H1 (cell line): ENCODE measurements at regions not wholly inside any gene's neighbourhood (a gene's known extent, or its start where the extent isn't known, plus 50 kb on each side); places are given as distances from the start of the nearest gene placed in this dataset.

ENCODE experiments used
- CTCF ChIA-PET: fragments of 300-600 bp; sonication (Branson Sonifier 250); formaldehyde crosslinking; loops from one replicate; lab custom pipeline; 2021; ENCODE audit not compliant: partially characterized antibody; lab: Charles Lee
- POLR2A ChIA-PET: fragments of 300-600 bp; sonication (Branson Sonifier 250); formaldehyde crosslinking; loops from one replicate; lab custom pipeline; 2021; ENCODE audit warnings: inconsistent platforms; ENCODE audit not compliant: partially characterized antibody; lab: Charles Lee
- DNase-seq, 2 experiments: peaks; one replicate each; pipeline versions ENCODE4 v3.0.0 to v3.0.0-alpha.2; 2010 to 2022; ENCODE audit warnings: low spot score in 2 of 2, low read depth in 1 of 2, mixed read lengths in 1 of 2
- FAIRE-seq: peaks from 2 replicates; lab custom pipeline; 2011; peaks lifted over from hg19 to GRCh38; lab: Jason Lieb, UNC
- H2AFZ ChIP-seq: 2 replicates; pipeline ENCODE4 v1.8.1; 2012; ENCODE audit warnings: low read length, inconsistent platforms
- H2AK5ac ChIP-seq: 2 replicates; pipeline ENCODE4 v1.6.1; 2013; ENCODE audit warnings: low read depth, low read length
- H2BK120ac ChIP-seq: replicated peaks from 2 replicates; pipeline ENCODE3; 2013; ENCODE audit warnings: low read depth, low read length, inconsistent platforms
- H2BK12ac ChIP-seq: 2 replicates; pipeline ENCODE4 v1.6.1; 2013; ENCODE audit warnings: low read depth, low read length
- H2BK15ac ChIP-seq: 2 replicates; pipeline ENCODE4 v1.6.1; 2013; ENCODE audit warnings: low read length
- H2BK20ac ChIP-seq: 2 replicates; pipeline ENCODE4 v1.6.1; 2013; ENCODE audit warnings: low read length
- H2BK5ac ChIP-seq: 2 replicates; pipeline ENCODE4 v1.6.1; 2013; ENCODE audit warnings: low read depth, low read length
- H3K14ac ChIP-seq: 2 replicates; pipeline ENCODE4 v1.6.1; 2013; ENCODE audit warnings: inconsistent platforms; ENCODE audit not compliant: insufficient read length
- H3K18ac ChIP-seq: 2 replicates; pipeline ENCODE4 v1.6.1; 2013; ENCODE audit warnings: low read length; ENCODE audit errors: extremely low read depth
- H3K23ac ChIP-seq: 2 replicates; pipeline ENCODE4 v1.6.1; 2013; ENCODE audit warnings: inconsistent platforms; ENCODE audit not compliant: insufficient read length
- H3K23me2 ChIP-seq: 2 replicates; pipeline ENCODE4 v1.6.1; 2013; ENCODE audit warnings: low read depth, low read length
- H3K27ac ChIP-seq: 2 replicates; pipeline ENCODE4 v1.6.1; 2011; ENCODE audit warnings: low read depth, low read length, inconsistent platforms
- H3K27me3 ChIP-seq, 4 experiments: replicated peaks in 1 of 4; 1 replicate in 1 of 4; 2 replicates in 3 of 4; pipeline versions ENCODE4 v1.6.1 to v1.8.1; 2011 to 2013; ENCODE audit warnings: low read length in 3 of 4, mild to moderate bottlenecking in 3 of 4, inconsistent platforms in 2 of 4, mixed read lengths in 2 of 4, moderate library complexity in 1 of 4; ENCODE audit not compliant: control insufficient read depth in 3 of 4, insufficient read depth in 3 of 4; ENCODE audit errors: extremely low read depth in 1 of 4
- H3K36me3 ChIP-seq, 4 experiments: 2 replicates each; pipeline versions ENCODE4 v1.6.1 to v1.8.1; 2011 to 2013; ENCODE audit warnings: mild to moderate bottlenecking in 4 of 4, low read length in 3 of 4, moderate library complexity in 2 of 4, control low read depth in 1 of 4, inconsistent platforms in 1 of 4; ENCODE audit not compliant: insufficient read depth in 4 of 4, control insufficient read depth in 2 of 4
- H3K4ac ChIP-seq: replicated peaks from 2 replicates; pipeline ENCODE3; 2013; ENCODE audit warnings: low read length, low read depth, mixed read lengths, inconsistent platforms; ENCODE audit not compliant: insufficient read length
- H3K4me1 ChIP-seq, 4 experiments: replicated peaks in 1 of 4; 1 replicate in 1 of 4; 2 replicates in 3 of 4; pipeline versions ENCODE4 v1.6.1 to v1.8.1; 2011 to 2013; ENCODE audit warnings: low read length in 3 of 4, inconsistent platforms in 2 of 4, mixed read lengths in 1 of 4; ENCODE audit not compliant: insufficient read depth in 4 of 4, control insufficient read depth in 3 of 4
- H3K4me2 ChIP-seq, 2 experiments: 2 replicates each; pipeline versions ENCODE4 v1.6.1 to v1.8.1; 2011 to 2013; ENCODE audit warnings: low read depth in 2 of 2, low read length in 2 of 2, control low read depth in 1 of 2, inconsistent platforms in 1 of 2, mild to moderate bottlenecking in 1 of 2; ENCODE audit not compliant: insufficient read depth in 1 of 2
- H3K4me3 ChIP-seq, 4 experiments: fragments of 200-600, 300-600 bp in 1 of 4; sonication (generic), shearing (Covaris generic), sonication (Bioruptor Twin) in 1 of 4; 2 replicates each; pipeline versions ENCODE4 v1.5.1 to v1.8.1; 2011 to 2016; ENCODE audit warnings: low read length in 4 of 4, low read depth in 3 of 4, control low read depth in 2 of 4, inconsistent platforms in 2 of 4, mild to moderate bottlenecking in 2 of 4, mixed read lengths in 1 of 4, moderate library complexity in 1 of 4; ENCODE audit not compliant: insufficient read depth in 2 of 4; ENCODE audit errors: extremely low read depth in 1 of 4
- H3K56ac ChIP-seq: replicated peaks from 2 replicates; pipeline ENCODE3; 2013; ENCODE audit warnings: low read depth, mild to moderate bottlenecking, mixed read lengths, low read length, inconsistent platforms; ENCODE audit not compliant: insufficient read length
- H3K79me1 ChIP-seq: 2 replicates; pipeline ENCODE4 v1.6.1; 2013; ENCODE audit warnings: low read depth, low read length, control low read depth
- H3K79me2 ChIP-seq, 2 experiments: 2 replicates each; pipeline versions ENCODE4 v1.6.1 to v1.8.1; 2012 to 2013; ENCODE audit warnings: low read length in 2 of 2, mild to moderate bottlenecking in 2 of 2, inconsistent platforms in 1 of 2; ENCODE audit not compliant: insufficient read depth in 2 of 2, control insufficient read depth in 1 of 2
- H3K9ac ChIP-seq, 4 experiments: replicated peaks in 1 of 4; 1 replicate in 1 of 4; 2 replicates in 3 of 4; pipeline versions ENCODE4 v1.6.1 to v1.8.1; 2011 to 2013; ENCODE audit warnings: low read depth in 3 of 4, low read length in 3 of 4, control low read depth in 2 of 4, mild to moderate bottlenecking in 2 of 4, moderate library complexity in 2 of 4, inconsistent platforms in 1 of 4; ENCODE audit errors: extremely low read depth in 1 of 4
- H3K9me3 ChIP-seq, 2 experiments: 2 replicates each; pipeline versions ENCODE4 v1.6.1 to v1.8.1; 2012 to 2013; ENCODE audit warnings: mild to moderate bottlenecking in 2 of 2, moderate library complexity in 2 of 2, control low read depth in 1 of 2, inconsistent platforms in 1 of 2, low read depth in 1 of 2, low read length in 1 of 2, mixed read lengths in 1 of 2; ENCODE audit not compliant: insufficient read depth in 2 of 2
- H4K20me1 ChIP-seq, 2 experiments: replicated peaks in 1 of 2; 2 replicates each; pipeline versions ENCODE3 to v1.8.1; 2011 to 2013; ENCODE audit warnings: inconsistent platforms in 2 of 2, low read length in 2 of 2, mild to moderate bottlenecking in 1 of 2; ENCODE audit not compliant: insufficient read depth in 2 of 2, control insufficient read depth in 1 of 2
- H4K5ac ChIP-seq: 2 replicates; pipeline ENCODE4 v1.6.1; 2013; ENCODE audit warnings: low read length, low read depth, mixed read lengths, inconsistent platforms; ENCODE audit not compliant: insufficient read length
- H4K8ac ChIP-seq: 2 replicates; pipeline ENCODE4 v1.8.0; 2013; ENCODE audit warnings: mild to moderate bottlenecking, moderate library complexity, low read length, inconsistent platforms; ENCODE audit not compliant: insufficient read depth; ENCODE audit errors: extremely low read depth
- H4K91ac ChIP-seq: replicated peaks from 2 replicates; pipeline ENCODE3; 2013; ENCODE audit warnings: low read length, mixed read lengths, inconsistent platforms; ENCODE audit not compliant: insufficient read length
- CHD2 ChIP-seq: IDR thresholded peaks from 2 replicates; pipeline ENCODE4 v1.6.1; 2012; ENCODE audit warnings: low read length, improper control_type of control experiment
- EGR1 ChIP-seq: IDR thresholded peaks from 2 replicates; pipeline ENCODE4 v1.6.1; 2011; ENCODE audit warnings: low read depth, low read length, borderline replicate concordance
- GTF2F1 ChIP-seq: IDR thresholded peaks from 2 replicates; pipeline ENCODE4 v1.6.1; 2012; ENCODE audit warnings: low read depth, low read length, improper control_type of control experiment, borderline replicate concordance
- PHF8 ChIP-seq: fragments of 200-600 bp; sonication (generic); conservative IDR thresholded peaks from 2 replicates; pipeline ENCODE4 v1.7.1; 2012; ENCODE audit warnings: low read depth, mild to moderate bottlenecking, inconsistent platforms, low read length, moderate library complexity
- RFX5 ChIP-seq: IDR thresholded peaks from 2 replicates; pipeline ENCODE4 v1.6.1; 2011; ENCODE audit warnings: low read depth, low read length, improper control_type of control experiment, borderline replicate concordance
- RNF2 ChIP-seq: fragments of 200-900, 300-1000 bp; sonication (generic); IDR thresholded peaks from 2 replicates; pipeline ENCODE4 v1.7.1; 2016; ENCODE audit warnings: borderline replicate concordance, low read depth, mild to moderate bottlenecking, antibody characterized with exemption, low read length; ENCODE audit not compliant: poor library complexity, severe bottlenecking; ENCODE audit errors: missing control alignments
- SIX5 ChIP-seq: IDR thresholded peaks from 2 replicates; pipeline ENCODE4 v1.6.1; 2011; ENCODE audit warnings: mild to moderate bottlenecking, low read depth, low read length
- SRF ChIP-seq: IDR thresholded peaks from 2 replicates; pipeline ENCODE4 v1.6.1; 2011; ENCODE audit warnings: mild to moderate bottlenecking, low read depth, low read length, moderate library complexity
- SUZ12 ChIP-seq: fragments of 200-600 bp; sonication (generic); IDR thresholded peaks from 2 replicates; pipeline ENCODE4 v1.6.1; 2012; ENCODE audit warnings: mild to moderate bottlenecking, inconsistent platforms, low read length, moderate library complexity, mixed read lengths
- TAF7 ChIP-seq: optimal IDR thresholded peaks from 2 replicates; pipeline ENCODE3; 2011; ENCODE audit warnings: low read depth, mild to moderate bottlenecking, inconsistent platforms, low read length, moderate library complexity, borderline replicate concordance
- TBP ChIP-seq: IDR thresholded peaks from 2 replicates; pipeline ENCODE4 v1.6.1; 2011; ENCODE audit warnings: low read depth, low read length, improper control_type of control experiment
- TEAD4 ChIP-seq: IDR thresholded peaks from 2 replicates; pipeline ENCODE4 v1.6.1; 2012; ENCODE audit warnings: low read depth, low read length, inconsistent platforms, mixed read lengths
- WGBS, 2 experiments: shearing (Covaris generic) in 1 of 2; methylation state at CpG; one replicate each; pipeline versions ENCODE4 v1.1.6 to v1.1.7; 2013 to 2015; ENCODE audit warnings: low lambda C conversion rate in 2 of 2, mixed read lengths in 2 of 2, inconsistent platforms in 1 of 2, low coverage in 1 of 2, missing lambda C conversion rate in 1 of 2; ENCODE audit not compliant: insufficient replicate concordance in 2 of 2, insufficient coverage in 1 of 2, insufficient read length in 1 of 2; ENCODE audit errors: extremely low coverage in 1 of 2, missing lambda C conversion rate in 1 of 2; 5-methylcytosine and 5-hydroxymethylcytosine counted together
- TF ChIP-seq, protein P1 (sequence below): IDR thresholded peaks from 2 replicates; pipeline ENCODE4 v1.6.1; 2012; ENCODE audit warnings: low read length, inconsistent platforms

DNA sequence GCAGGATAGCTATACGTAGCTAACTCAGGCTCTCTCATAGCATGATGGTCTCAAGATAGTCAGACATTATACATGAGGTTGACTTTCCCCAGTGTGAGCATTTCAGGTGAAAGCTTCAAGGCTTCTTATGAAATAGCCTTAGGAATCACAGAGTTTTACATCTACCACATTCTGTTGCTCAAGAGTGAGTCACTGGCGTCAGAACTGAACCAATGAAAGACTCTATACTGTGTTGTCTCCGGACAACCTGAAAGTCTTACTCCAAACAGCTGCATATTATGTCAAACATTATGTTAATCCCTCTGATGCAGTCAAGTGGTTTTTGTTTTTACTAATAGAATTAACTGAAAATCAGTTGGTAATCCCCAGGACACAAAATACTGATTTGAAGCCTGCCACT lies 79.8 kb upstream of the TRDN start:
- no peak overlapping the region for H4K5ac ChIP-seq
- H3K56ac ChIP-seq: no peak overlapping the region
- H3K27ac ChIP-seq: no peak overlapping the region
- H3K9me3 ChIP-seq: no peaks in the 10 kb centered on the region
- 0 out of 2 replicates have a peak overlapping the region, but pooled peaks have one; percentile 63 for H2AFZ ChIP-seq
- no peak overlapping the region for H3K18ac ChIP-seq
- 88% methylated on average over 3 of the region's 3 CpGs; no CpG with 5 or more reads in 1 of the 2 experiments for WGBS, 2 experiments
- H3K79me2 ChIP-seq: no peaks in the 10 kb centered on the region
- H3K4me3 ChIP-seq: no peak overlapping the region
- no peaks in the 10 kb centered on the region for H3K36me3 ChIP-seq
- H3K23ac ChIP-seq: no peak overlapping the region
- no peak overlapping the region for H3K9ac ChIP-seq
- H3K4me2 ChIP-seq: no peak overlapping the region
- H3K4me1 ChIP-seq: no peaks in the 10 kb centered on the region
- POLR2A ChIA-PET: interaction anchor here (1.0 to 1.5 kb wide), 2 partner anchors 139 to 146 kb away, joined by 3 to 4 read pairs; no protein-coding TSS in a partner anchor
- FAIRE-seq: no peak
- DNase-seq: no peak
- no peak overlapping the region for H2BK5ac ChIP-seq
- H4K8ac ChIP-seq: no peak overlapping the region
- H4K20me1 ChIP-seq: no peaks in the 10 kb centered on the region
- H2BK15ac ChIP-seq: no peak overlapping the region
- TF ChIP-seq PHF8 (no peak), SIX5 (no peak), GTF2F1 (no peak), RFX5 (no peak), TBP (no peak), RNF2 (no peak), SRF (no peak), TEAD4 (no peak), SUZ12 (no peak), CHD2 (no peak), EGR1 (no peak), TAF7 (no peak)
- TF ChIP-seq, protein P1, sequence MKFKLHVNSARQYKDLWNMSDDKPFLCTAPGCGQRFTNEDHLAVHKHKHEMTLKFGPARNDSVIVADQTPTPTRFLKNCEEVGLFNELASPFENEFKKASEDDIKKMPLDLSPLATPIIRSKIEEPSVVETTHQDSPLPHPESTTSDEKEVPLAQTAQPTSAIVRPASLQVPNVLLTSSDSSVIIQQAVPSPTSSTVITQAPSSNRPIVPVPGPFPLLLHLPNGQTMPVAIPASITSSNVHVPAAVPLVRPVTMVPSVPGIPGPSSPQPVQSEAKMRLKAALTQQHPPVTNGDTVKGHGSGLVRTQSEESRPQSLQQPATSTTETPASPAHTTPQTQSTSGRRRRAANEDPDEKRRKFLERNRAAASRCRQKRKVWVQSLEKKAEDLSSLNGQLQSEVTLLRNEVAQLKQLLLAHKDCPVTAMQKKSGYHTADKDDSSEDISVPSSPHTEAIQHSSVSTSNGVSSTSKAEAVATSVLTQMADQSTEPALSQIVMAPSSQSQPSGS: no peak
- H3K79me1 ChIP-seq: no peaks in the 10 kb centered on the region
- H2BK120ac ChIP-seq: no peak overlapping the region
- no peak overlapping the region for H2AK5ac ChIP-seq
- H3K14ac ChIP-seq: no peak overlapping the region
- no peak overlapping the region for H2BK20ac ChIP-seq
- no peaks in the 10 kb centered on the region for H3K23me2 ChIP-seq
- H4K91ac ChIP-seq: no peak overlapping the region
- no peak overlapping the region for H2BK12ac ChIP-seq
- no peaks in the 10 kb centered on the region for H3K27me3 ChIP-seq
- no peak overlapping the region for H3K4ac ChIP-seq
- CTCF ChIA-PET: interaction anchor here (0.6 to 4.7 kb wide), 20 partner anchors 9 to 847 kb away, joined by 3 to 56 read pairs (median 6); no protein-coding TSS in a partner anchor
